ENCODE measurements at regions not wholly inside any gene's neighbourhood (a gene's known extent, or its start where the extent isn't known, plus 50 kb on each side); places are given as distances from the start of the nearest gene placed in this dataset.

DNA sequence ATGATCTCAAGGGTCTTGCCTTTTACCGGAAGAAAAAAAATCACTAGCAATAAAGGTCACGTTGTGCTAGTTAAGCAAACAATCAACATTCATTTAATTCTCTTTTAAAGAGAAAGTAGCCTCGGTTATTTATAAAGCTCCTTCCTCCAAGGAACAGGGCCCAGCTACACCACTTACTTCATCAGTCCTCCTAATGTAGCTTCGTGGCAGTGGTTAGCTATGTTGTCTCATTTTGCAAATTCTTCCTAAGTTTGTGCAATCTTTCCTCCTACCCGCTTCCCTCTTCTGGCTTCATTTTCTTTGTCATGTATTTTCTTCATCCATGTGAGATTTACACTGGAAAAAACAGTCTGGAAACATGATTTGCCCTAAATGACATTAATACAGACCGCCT, 554.2 kb downstream of the NUF2 start:
- DNase-seq, result no peak

DNA sequence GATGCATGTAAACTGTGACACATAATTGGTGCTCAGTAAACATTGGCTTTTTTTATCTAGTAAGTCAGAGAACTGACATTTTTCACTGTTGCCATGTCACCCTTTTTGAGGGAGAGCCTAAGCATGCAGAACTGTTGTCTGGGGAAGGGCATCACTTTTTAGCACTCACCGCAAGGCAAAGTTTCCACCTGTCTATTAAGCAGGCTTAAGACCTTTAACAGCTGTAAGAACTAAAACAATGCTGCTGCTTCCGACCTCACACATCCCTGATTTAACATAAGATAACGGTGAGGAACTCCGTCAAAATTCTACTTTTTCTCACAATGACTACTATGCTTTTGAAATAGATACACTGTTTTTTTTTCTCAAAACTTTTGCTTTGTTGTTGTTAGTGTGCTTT, 554.8 kb downstream of the NUF2 start:
- DNase-seq, result no peak

DNA sequence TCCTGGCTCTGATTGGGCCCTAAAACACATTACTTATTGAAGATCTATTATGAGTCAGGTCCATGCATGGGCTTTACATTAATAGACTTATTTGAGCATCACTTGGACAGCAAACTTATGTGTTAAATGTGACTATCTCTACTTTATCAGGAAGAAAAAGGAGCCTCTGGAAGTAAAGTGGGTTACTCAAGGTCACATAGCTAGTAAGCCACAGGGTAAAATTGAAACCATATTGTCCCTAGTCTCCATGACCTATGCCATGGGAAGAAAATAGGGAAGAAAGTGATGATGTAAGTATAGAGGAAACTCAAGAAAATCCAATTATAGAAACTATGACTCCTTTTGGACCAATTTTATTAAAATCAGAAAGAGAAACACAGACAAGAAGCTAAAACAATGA, 555.3 kb downstream of the NUF2 start:
- no peak for DNase-seq

DNA sequence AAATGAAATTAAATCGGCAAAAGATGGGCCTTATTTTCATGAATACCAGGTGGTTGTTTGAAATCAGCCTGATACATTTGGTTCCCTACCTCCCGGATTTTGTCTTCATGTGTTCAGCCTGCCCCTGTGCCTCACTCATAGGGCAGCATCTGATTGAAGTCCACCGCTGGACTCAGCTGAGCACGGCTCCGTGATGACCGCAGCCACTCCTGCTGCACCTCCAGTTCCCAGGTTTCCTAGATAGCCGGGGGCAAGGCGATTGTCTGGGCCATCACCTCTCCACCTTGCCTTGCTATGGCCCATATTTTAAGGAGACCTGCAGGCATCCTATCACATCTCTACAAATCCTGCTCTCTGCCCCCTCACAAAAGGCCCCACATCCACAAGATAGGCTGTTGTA, 563.8 kb downstream of the NUF2 start:
- no peak for DNase-seq

DNA sequence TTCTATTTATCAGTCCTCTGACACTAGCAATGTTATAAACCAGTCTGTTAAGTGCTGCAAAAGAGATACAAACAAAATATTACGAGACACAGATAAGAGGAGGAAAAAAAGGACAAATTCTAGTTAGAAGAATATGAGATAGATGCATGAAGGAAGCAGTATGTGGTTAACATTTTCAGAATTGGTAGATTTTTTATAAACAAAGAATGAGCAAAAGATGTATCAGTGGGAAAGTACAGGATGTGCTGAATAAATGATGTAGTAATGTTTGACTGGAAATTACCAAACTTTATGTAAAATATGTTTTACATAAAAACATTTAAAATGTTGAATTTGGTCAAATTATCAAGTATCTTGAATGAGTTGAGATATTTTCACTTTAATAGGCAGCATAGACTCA, 574.2 kb downstream of the NUF2 start:
- no peak for DNase-seq

DNA sequence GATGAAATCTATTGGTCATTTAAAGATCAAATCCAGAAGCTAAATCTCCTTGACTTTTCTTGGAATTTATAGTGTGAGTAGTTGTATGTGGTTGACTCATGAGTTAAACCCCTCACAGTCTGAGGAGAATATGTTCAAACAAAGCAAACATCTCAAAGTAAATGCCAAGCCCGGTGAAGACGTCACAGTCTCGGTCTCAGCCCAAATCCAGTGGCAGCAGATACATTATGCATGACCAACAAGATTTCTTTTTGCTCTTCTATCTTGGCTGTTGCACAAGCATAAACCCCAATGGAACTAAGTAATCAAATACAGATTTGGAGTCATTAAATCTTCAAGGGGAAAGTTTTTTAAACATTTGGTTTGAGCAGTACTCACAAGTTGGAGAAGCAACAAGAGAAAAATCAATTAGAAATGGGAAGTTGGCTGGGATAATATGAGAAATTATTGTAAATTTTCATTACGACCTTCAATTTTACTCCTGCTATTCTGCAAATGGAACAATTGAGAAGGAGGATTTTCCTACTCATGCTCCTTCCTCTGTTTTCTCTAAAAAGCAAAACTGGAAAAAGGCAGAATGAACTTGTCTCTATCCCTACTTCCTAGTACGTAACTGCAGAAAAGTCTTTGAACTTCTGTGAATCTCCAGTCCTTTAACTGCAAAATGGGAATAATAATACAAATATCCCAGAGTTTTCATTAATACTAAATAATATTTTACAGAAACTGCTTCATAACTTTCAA, 575.8 kb downstream of the NUF2 start:
- DNase-seq, result no peak

DNA sequence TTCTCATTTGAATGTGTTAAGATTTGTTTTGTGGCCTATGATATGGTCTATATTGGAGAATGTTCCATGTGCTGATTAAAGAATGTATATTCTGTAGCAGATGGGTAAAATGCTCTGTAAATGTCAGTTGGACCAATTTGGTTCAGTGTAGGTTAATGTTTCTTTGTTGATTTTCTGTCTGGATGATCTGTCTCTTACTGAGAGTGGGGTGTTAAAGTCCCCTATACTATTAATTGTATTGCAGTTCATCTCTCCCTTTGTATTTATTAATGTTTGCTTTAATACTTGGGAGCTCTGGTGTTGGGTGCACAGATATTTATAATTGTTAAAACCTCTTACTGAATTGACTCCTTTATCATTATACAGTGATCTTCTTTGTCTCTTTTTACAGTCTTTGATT, 584.5 kb downstream of the NUF2 start:
- no peak for DNase-seq

DNA sequence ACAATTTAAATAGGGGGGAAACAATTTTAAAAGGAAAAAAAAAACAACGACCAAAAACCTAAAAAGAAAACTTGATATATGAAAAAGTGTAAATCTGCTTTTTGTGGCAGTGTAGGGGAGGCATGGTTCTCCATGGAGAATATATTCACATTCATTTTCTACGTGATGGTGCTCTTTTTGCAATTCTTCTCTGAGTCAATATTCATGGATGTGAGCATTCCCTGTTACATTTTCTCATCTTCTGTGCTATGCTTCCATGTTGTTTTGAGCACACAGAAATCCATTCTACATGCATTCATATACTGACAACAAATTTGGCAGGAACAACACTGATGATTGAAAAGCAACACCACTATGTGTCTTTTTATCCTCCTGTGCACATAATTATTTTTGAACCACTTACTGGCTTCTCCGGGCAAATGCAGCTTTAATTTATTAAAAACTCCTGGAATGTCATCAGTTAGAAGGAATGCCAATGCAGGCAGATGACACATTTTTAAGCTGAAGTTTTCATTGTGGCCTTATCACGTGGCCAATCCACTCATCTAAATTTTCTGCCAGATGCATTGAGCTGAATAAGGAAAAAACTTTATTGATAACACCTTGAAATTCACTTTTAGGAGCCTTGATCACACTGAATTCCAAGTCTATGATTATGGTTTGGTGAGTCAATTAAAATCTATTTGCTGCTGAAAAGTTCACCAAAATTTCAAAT, 590.6 kb downstream of the NUF2 start:
- no peak for DNase-seq

DNA sequence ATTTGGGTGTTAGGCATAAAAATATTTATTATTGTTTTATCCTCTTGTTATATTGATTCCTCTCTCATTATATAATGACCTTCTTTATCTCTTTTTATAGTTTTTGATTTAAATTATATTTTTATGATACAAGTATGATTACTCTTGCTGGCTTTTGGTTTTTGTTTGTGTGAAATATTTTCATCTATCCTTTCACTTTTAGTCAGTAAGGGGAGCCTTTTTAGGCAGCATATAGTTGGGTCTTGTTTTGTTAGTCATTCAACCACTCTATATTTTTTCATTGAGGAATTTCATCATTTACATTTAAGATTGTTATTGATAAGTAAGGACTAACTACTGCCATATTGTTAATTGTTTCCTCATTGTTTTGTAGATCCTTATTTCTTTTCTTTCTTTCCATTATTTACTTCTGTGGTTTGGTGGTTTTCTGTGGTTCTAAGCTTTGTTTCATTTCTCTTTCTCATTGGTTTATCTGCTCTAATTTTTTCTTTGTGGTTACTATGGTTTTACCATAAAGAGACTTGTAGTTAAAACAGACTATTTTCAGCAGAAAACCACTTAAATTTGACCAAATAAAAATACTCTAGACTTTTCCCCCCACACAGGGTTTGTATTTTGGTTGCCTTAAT, 593.1 kb downstream of the NUF2 start:
- no peak for DNase-seq

DNA sequence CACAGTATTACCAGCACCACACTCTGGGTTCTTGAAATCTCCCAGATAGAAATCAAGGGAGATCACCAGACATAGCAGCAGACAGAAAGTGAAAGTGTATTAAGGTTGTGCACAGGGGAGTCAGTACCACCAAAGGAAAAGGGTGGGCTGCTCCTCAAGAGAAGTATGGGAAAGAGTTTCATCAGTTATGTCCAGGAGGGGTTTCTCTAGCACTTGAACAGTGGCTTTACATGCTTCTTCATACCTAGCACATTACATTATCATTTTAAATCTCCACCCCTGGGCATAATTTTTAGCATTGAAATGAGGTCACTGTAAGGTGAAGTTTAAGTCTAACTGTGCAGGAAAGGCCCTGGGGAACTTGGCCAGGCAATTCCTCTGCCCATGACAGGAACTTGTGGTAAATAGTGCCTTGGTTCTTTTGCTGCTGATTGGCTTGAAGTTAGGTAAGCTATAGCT, 601.0 kb downstream of the NUF2 start:
- DNase-seq, result no peak

DNA sequence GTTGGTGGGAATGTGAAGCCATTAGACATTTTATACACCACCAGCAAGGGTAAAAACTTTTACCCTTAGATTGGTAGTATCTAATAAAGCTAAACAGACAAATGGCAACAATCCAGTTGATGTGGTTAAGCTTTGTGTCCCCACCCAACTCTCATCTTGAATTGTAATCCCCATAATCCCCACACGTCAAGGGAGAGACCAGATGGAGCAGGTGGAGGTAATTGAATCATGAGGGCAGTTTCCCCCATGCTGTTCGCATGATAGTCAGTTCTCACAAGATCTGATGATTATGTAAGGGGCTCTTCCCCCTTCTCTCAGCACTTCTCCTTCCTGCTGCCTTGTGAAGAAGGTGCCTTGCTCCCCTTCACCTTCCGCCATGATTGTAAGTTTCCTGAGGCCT, 602.3 kb downstream of the NUF2 start:
- DNase-seq, result no peak

DNA sequence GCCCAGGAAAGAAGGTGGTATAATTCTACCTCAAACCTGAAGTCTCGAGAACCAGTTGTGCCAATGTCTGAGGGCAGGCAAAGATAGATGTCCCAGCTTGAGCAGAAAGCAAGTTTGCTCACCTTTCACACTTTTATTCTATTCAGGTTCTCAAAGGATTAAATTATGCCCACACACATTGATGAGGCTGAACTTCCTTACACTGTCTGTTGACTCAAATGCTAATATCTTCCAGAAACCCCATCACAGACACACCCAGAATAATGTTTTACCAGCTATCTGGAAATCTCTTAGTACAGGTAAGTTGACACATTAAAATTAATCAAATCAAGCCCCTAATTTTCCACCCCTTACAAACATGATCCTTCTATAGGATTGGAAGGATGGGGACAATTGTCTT, 605.7 kb downstream of the NUF2 start:
- DNase-seq, result no peak

DNA sequence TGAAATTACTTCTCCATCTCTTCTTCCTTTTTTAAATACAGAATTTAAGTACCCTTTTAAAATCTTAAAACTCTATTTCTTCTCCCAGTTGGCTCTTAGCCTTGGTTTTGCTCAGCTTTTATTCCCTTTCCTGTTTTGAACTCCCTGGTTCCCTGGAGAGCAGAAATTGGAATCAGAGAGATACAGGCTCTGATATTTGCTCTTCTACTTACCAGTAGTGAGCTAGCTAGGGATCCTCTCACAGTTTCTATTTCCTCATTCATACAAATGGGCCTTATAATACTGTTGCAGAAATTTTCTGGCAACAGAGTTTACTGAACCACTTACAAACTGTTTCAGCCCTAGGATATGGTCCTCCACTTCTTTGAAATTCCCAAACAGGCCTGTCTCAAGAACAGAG, 606.3 kb downstream of the NUF2 start:
- DNase-seq, result no peak

DNA sequence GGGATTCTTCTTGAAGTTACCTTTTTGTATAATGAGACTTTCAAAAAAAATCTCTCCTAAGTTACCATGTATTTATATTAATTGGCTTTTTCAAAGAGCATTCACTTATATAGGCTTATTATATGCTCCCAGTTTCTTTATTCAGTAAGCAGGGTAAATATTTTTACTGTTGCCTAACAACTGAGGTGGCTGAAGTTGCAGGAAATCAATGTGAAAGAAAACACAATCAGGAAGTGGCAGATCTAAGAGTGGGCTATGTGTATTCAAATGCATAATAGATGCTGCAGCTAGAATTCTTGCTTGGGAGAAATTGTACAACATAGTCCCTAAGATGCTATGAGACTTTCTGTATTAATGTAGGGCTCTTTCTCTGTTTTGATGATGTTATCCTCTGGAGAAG, 606.9 kb downstream of the NUF2 start:
- no peak for DNase-seq

DNA sequence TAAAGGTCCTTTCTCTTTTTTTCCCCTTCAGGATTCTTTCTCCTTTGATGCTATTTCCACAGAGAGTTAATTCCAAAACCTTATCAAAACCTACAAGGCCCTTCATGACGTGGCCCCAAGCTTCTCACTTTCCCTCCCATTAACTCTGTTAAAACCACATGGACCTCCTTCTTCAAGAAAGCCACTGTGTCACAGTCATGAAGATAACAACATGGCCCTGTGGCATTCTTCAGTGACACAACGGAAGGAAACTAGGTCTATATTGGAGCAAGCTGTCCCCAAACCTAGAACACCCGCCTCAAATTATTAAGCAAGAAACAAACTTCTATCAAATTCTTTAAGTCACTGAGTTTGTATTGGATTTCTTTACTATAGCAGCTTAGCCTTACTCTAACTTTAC, 611.1 kb downstream of the NUF2 start:
- DNase-seq, result no peak

DNA sequence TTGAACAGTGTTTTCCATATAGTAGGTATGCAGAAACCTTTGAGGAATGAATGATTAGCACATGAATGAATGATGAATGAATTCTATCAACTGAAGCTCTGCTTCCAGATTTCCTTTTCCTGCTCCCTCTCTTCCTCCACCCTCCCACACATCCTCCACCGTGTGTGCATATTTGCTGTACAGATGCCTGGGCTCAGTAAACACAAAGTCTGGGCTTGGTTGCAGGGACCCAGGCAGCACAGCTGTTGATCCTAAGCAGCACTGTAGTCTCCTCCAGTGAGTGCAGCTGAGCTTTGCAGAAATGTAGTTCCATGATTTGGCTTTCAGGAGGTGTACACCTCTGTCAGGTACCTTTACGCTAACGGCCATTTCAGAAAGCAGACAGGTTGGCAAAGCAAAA, 611.7 kb downstream of the NUF2 start:
- no peak for DNase-seq

DNA sequence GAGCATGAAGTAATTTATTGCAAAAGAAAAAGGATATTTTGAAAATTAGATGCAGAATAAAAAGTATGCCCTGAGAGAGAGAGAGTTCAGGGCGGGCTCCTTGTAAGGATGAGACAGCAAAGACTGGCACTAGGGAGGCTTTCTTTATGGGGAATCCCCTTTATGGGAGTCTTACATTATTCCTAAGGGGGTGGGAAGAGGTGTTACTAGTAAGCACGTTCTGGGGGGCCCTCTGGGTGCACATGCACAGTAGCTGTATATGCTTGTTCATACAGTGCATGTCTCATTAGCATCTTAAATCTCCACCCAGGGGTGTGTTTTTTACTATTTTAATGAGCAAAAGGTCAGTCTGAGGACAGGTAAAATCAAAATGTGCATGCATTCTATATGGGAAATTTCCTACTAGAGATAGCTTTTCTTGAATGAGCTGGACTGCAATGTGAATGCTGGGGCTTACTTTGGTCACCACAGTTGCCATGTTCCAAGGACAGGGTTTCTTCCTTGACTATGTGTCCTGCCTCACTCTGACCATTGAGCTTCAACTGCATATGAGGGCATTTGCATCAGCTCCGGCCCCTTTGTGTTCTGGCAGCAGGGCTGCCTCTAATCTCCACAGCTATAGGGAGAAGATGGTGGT, 614.1 kb downstream of the NUF2 start:
- no peak for DNase-seq

DNA sequence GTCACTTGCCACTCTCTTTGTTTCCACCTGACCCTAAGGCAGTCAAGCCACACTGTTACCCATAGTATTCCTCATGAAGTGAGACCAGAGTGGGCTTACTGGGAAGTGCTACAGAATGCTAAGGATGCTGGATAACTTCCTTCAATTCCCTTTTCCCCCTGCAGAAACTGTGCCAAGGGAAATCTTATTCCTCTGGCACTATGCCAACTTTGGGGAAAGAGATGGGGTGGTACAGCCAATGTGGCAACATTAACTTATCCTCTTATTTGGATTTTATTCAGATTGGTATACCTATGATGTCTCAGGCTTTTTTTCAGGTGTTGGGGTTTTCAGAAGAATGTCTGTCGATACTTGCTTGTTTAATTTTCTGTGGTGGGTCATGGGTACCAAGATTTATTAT, 599.4 kb upstream of the PBX1 start:
- no peak for DNase-seq

DNA sequence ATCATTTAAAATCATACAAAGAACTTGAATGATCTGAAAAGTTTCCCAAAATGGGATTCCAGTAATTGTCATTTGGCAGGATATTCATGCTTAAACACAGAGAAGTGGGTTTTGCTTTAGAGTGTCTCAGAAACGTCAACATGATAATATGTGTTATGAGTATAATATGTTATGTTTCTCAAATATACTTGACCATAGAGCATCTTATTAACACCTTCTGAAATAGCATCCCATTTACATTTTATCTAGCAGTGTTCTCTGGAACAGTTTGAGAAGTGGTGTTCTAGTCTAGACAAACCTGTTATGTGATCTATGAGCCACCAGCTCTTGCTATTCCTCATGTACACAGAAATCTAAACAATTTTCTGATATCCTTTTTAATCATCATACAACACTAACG, 588.8 kb upstream of the PBX1 start:
- DNase-seq, result no peak

DNA sequence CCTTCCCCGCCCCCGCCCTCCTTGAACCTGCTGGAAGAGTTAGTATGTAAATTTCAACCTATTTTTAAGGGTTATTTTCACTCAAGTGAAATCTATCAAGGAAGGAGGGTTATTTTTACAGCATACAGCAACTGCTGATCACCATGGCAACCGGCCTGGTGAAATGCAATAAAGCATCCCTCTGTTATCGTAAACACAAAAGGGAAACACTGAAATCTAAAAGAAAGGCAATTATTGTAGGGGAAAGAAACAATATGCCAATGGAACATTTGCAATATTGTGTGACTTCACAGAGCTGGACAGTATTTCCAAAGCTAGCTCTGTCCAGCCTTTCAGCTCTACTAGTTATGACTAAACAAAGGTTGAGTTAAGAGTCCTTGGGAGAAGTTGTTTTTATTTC, 588.3 kb upstream of the PBX1 start:
- peak in 22 of 56 donors; percentile 1 to 57 (median 12) for DNase-seq

DNA sequence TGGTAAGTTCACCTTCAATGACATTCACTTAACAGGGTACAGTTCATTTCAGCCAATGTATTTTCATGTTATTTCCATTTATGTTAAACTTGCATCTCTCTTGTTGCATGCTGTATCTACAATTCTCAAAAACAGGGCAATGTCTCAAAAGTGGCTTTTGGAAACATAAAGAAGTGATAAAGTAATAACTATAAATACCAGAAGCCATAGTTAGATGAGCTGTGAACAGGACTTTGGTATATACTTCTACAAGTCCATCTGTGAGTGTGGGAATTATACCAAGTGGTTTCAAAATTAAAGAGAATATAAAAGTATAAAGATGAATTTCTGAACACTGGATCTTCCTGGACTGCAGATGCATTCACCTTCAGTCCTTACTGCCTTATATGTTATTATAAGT, 585.4 kb upstream of the PBX1 start:
- DNase-seq, result no peak

DNA sequence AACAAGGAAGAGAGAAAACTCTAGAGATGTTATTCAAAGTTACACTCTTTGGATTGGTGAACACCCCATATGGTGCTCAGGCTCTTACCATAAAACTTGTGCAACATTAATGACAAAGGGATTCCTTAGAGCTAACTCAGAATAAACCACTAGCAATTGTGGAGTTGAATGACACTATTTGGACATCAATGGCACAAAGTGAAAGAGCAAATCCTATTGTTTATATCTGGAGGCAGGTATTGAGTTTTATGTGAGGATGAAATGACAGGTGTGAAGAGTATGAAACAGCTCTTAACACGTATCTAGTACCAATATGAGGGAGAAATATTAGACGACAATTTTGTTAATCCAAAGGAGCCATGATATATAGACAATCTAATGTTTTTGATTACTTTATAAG, 584.9 kb upstream of the PBX1 start:
- no peak for DNase-seq
